Spleen (tissue), 11 donors: ENCODE measurements at regions not wholly inside any gene's neighbourhood (a gene's known extent, or its start where the extent isn't known, plus 50 kb on each side); places are given as distances from the start of the nearest gene placed in this dataset.

Experiments used
- DNase-seq: peaks from one replicate; pipeline ENCODE4 v3.0.0-alpha.2; 2020
- H3K27ac ChIP-seq, 8 donors: fragments of 200-600 bp; sonication (generic) in 7 of 8; 1 replicate in 4 of 8; 2 replicates in 4 of 8; pipeline versions ENCODE4 v1.5.0 to v1.8.0; 2016 to 2021; ENCODE audit warnings: inconsistent platforms in 4 of 8, mild to moderate bottlenecking in 4 of 8, moderate library complexity in 1 of 8
- H3K27me3 ChIP-seq, 7 donors: fragments of 200-600 bp; sonication (generic) in 6 of 7; replicated peaks in 1 of 7; 1 replicate in 4 of 7; 2 replicates in 3 of 7; pipeline versions ENCODE4 v1.5.0 to v1.8.0; 2016 to 2021; ENCODE audit warnings: inconsistent platforms in 3 of 7, mild to moderate bottlenecking in 1 of 7
- H3K36me3 ChIP-seq, 6 donors: fragments of 200-600 bp; sonication (generic) in 5 of 6; 1 replicate in 4 of 6; 2 replicates in 2 of 6; pipeline versions ENCODE4 v1.5.0 to v1.8.0; 2016 to 2021; ENCODE audit warnings: inconsistent platforms in 2 of 6
- H3K4me1 ChIP-seq, 6 donors: fragments of 200-600 bp; sonication (generic) in 5 of 6; 1 replicate in 3 of 6; 2 replicates in 3 of 6; pipeline versions ENCODE4 v1.5.0 to v1.8.0; 2016 to 2021; ENCODE audit warnings: inconsistent platforms in 3 of 6
- H3K4me3 ChIP-seq, 8 donors: fragments of 200-600 bp; sonication (generic) in 7 of 8; 1 replicate in 4 of 8; 2 replicates in 4 of 8; pipeline versions ENCODE4 v1.5.0 to v1.8.0; 2016 to 2021; ENCODE audit warnings: inconsistent platforms in 4 of 8, mild to moderate bottlenecking in 4 of 8, moderate library complexity in 2 of 8
- H3K9me3 ChIP-seq, 8 donors: fragments of 200-600 bp; sonication (generic) in 7 of 8; 1 replicate in 4 of 8; 2 replicates in 4 of 8; pipeline versions ENCODE4 v1.5.0 to v1.8.0; 2016 to 2021; ENCODE audit warnings: inconsistent platforms in 4 of 8
- CTCF ChIP-seq, 11 experiments: fragments of 200-600 bp in 7 of 11; fragments of 450-650 bp in 4 of 11; sonication (generic) in 4 of 11; IDR thresholded peaks in 8 of 11; conservative IDR thresholded peaks in 3 of 11; 1 replicate in 7 of 11; 2 replicates in 4 of 11; pipeline versions ENCODE4 v1.4.0 to v1.8.0; 2016 to 2021; ENCODE audit warnings: antibody characterized with exemption in 11 of 11, inconsistent platforms in 4 of 11, mild to moderate bottlenecking in 1 of 11
- POLR2A ChIP-seq, 3 donors: fragments of 450-650 bp; IDR thresholded peaks; one replicate each; pipeline ENCODE4 v1.5.1; 2017; ENCODE audit warnings: antibody characterized with exemption in 3 of 3, mild to moderate bottlenecking in 1 of 3
- POLR2AphosphoS5 ChIP-seq, 3 donors: sonication (generic); formaldehyde crosslinking; IDR thresholded peaks; one replicate each; pipeline ENCODE4 v1.5.1; 2017; ENCODE audit warnings: antibody characterized with exemption in 3 of 3
- WGBS, 5 donors: extraction: QIAGEN DNeasy Blood & Tissue Kit in 3 of 5; methylation state at CpG; one replicate each; pipeline versions ENCODE4 v1.1.5 to v1.1.7; 2013 to 2018; 5-methylcytosine and 5-hydroxymethylcytosine counted together
- intact Hi-C: fragments of 100-400 bp; cut with DNase I; formaldehyde crosslinking; loops from one replicate; pipeline ENCODE4 v1.15.0; 2023; ENCODE audit warnings: low total_unique reads
- donor health status: healthy with polysubstance abuse.
- donor health status: DM: no; HTN: no; CAD: no; lungs with moderate emphysema.
- donor health status: DM: no; HTN: no; CAD: no.
- donor health status: Bipolar disorder and iron deficiency.
- donor health status: healthy.
- donor health status: DM: no; HTN: no; CAD: no.
- donor health status: DM: yes; HTN: yes; CAD: no.

- no peak overlapping the region for H3K27ac ChIP-seq
- WGBS, 5 donors = 53 to 62% (median 59%) methylated on average over 4 of the region's 4 CpGs
- H3K27me3 ChIP-seq = no peaks in the 10 kb centered on the region
- H3K4me3 ChIP-seq = no peak overlapping the region
- TF ChIP-seq POLR2A (IDR thresholded peaks at IDR 0.05) (no peak), POLR2AphosphoS5 (IDR thresholded peaks at IDR 0.05) (no peak), CTCF (IDR thresholded peaks at IDR 0.05 in 8 of 11, conservative IDR thresholded peaks at IDR 0.05 in 3 of 11) (no peak)
- H3K9me3 ChIP-seq = no peaks in the 10 kb centered on the region
- intact Hi-C loops = no loop called here
- H3K36me3 ChIP-seq = no peaks in the 10 kb centered on the region
- no peak for DNase-seq
- no peaks in the 10 kb centered on the region for H3K4me1 ChIP-seq
Measured at GRCh38 chr9:78575081-78575480, 278.2 kb downstream of the PSAT1 start.

- Histone ChIP-seq H3K4me3 (no peak overlapping the region), H3K36me3 (no peaks in the 10 kb centered on the region), H3K4me1 (no peaks in the 10 kb centered on the region), H3K27ac (no peak overlapping the region), H3K9me3 (no peaks in the 10 kb centered on the region), H3K27me3 (no peaks in the 10 kb centered on the region)
- no peak for TF ChIP-seq POLR2AphosphoS5 (IDR thresholded peaks at IDR 0.05)
- TF ChIP-seq CTCF (IDR thresholded peaks at IDR 0.05 in 8 of 11, conservative IDR thresholded peaks at IDR 0.05 in 3 of 11) = no peak
- no peak for TF ChIP-seq POLR2A (IDR thresholded peaks at IDR 0.05)
- DNase-seq = no peak
- intact Hi-C loops = no loop called here
- 79 to 98% (median 84%) methylated on average over 3 of the region's 3 CpGs for WGBS, 5 donors
Measured at GRCh38 chr9:78575771-78576170, 278.8 kb downstream of the PSAT1 start.

GRCh38 chr9:78577156-78577906 lies 280.4 kb downstream of the PSAT1 start:
- no peaks in the 10 kb centered on the region for H3K36me3 ChIP-seq
- 88 to 96% (median 93%) methylated on average over 3 to 5 of the region's 5 CpGs for WGBS, 5 donors
- DNase-seq = no peak
- intact Hi-C loops = no loop called here
- no peaks in the 10 kb centered on the region for H3K4me1 ChIP-seq
- no peak for TF ChIP-seq POLR2AphosphoS5 (IDR thresholded peaks at IDR 0.05)
- no peak for TF ChIP-seq CTCF (IDR thresholded peaks at IDR 0.05 in 8 of 11, conservative IDR thresholded peaks at IDR 0.05 in 3 of 11)
- TF ChIP-seq POLR2A (IDR thresholded peaks at IDR 0.05) = no peak
- H3K27me3 ChIP-seq = no peaks in the 10 kb centered on the region
- H3K9me3 ChIP-seq = no peaks in the 10 kb centered on the region
- no peak overlapping the region for H3K4me3 ChIP-seq
- H3K27ac ChIP-seq = no peak overlapping the region

- Histone ChIP-seq H3K27ac (no peak overlapping the region), H3K4me3 (no peak overlapping the region), H3K9me3 (no peaks in the 10 kb centered on the region), H3K4me1 (no peaks in the 10 kb centered on the region), H3K36me3 (no peaks in the 10 kb centered on the region), H3K27me3 (peaks cover 0 to 5% (median 0%) of the 10 kb centered on the region in 7 donors)
- no peak for DNase-seq
- no peak for TF ChIP-seq POLR2AphosphoS5 (IDR thresholded peaks at IDR 0.05)
- TF ChIP-seq CTCF (IDR thresholded peaks at IDR 0.05 in 8 of 11, conservative IDR thresholded peaks at IDR 0.05 in 3 of 11) = no peak
- no peak for TF ChIP-seq POLR2A (IDR thresholded peaks at IDR 0.05)
- WGBS, 5 donors = 76 to 86% (median 83%) methylated on average over 5 of the region's 5 CpGs
- intact Hi-C loops = no loop called here
Measured at GRCh38 chr9:78578072-78578471, 281.1 kb downstream of the PSAT1 start.
